GM12864 (cell line): ENCODE measurements at regions not wholly inside any gene's neighbourhood (a gene's known extent, or its start where the extent isn't known, plus 50 kb on each side); places are given as distances from the start of the nearest gene placed in this dataset.

Experiments
- DNase-seq: peaks from one replicate; pipeline ENCODE4 v3.0.0-alpha.2; 2011; ENCODE audit warnings: low read depth
- H3K4me3 ChIP-seq: 2 replicates; pipeline ENCODE4 v1.5.1; 2011; ENCODE audit warnings: mild to moderate bottlenecking, low read depth, low read length, control low read depth
- CTCF ChIP-seq: IDR thresholded peaks from 2 replicates; pipeline ENCODE4 v1.5.1; 2011; ENCODE audit warnings: low read depth, mild to moderate bottlenecking, moderate library complexity, low read length, control low read depth, inconsistent platforms; ENCODE audit errors: missing control alignments

GRCh38 chr18:40440088-40440487, 1514.9 kb upstream of the PIK3C3 start:
- no peak for TF ChIP-seq CTCF
- DNase-seq: no peak
- H3K4me3 ChIP-seq: no peak overlapping the region

- TF ChIP-seq CTCF: no peak
- no peak overlapping the region for H3K4me3 ChIP-seq
- DNase-seq: no peak
Measured at GRCh38 chr18:40437517-40437916, 1517.5 kb upstream of the PIK3C3 start.

- H3K4me3 ChIP-seq: no peak overlapping the region
- TF ChIP-seq CTCF: no peak
- DNase-seq: no peak
Measured at GRCh38 chr18:40431071-40431985, 1523.7 kb upstream of the PIK3C3 start.

- DNase-seq: no peak
- TF ChIP-seq CTCF: no peak
- no peak overlapping the region for H3K4me3 ChIP-seq
Measured at GRCh38 chr18:40423291-40423690, 1531.7 kb upstream of the PIK3C3 start.

- no peak for DNase-seq
- TF ChIP-seq CTCF: no peak
- H3K4me3 ChIP-seq: no peak overlapping the region
Measured at GRCh38 chr18:40420675-40421074, 1534.4 kb upstream of the PIK3C3 start.

- no peak for DNase-seq
- H3K4me3 ChIP-seq: no peak overlapping the region
- no peak for TF ChIP-seq CTCF
Measured at GRCh38 chr18:40417501-40417900, 1537.5 kb upstream of the PIK3C3 start.

GRCh38 chr18:40415821-40416220, 1539.2 kb upstream of the PIK3C3 start:
- DNase-seq: no peak
- TF ChIP-seq CTCF: no peak

More at GRCh38 chr18:40415821-40416220, 1539.2 kb upstream of the PIK3C3 start:
- no peak overlapping the region for H3K4me3 ChIP-seq
